GM13977 (cell line): ENCODE measurements at regions not wholly inside any gene's neighbourhood (a gene's known extent, or its start where the extent isn't known, plus 50 kb on each side); places are given as distances from the start of the nearest gene placed in this dataset.

ENCODE experiments used
- DNase-seq: peaks from one replicate; pipeline ENCODE4 v3.0.0; 2012; ENCODE audit warnings: low spot score
- CTCF ChIP-seq: IDR thresholded peaks from 2 replicates; pipeline ENCODE4 v1.5.1; 2012; ENCODE audit warnings: mild to moderate bottlenecking, control low read depth; ENCODE audit not compliant: insufficient read depth; ENCODE audit errors: extremely low read depth, missing control alignments
- in situ Hi-C: fragments of 300-500 bp; cut with MboI; formaldehyde crosslinking; loops from one replicate; pipeline ENCODE4 v1.12.0; 2022; ENCODE audit warnings: low sequenced_read_pairs, low pct_unique_long_range_greater_than_20kb, mixed read lengths, inconsistent platforms; ENCODE audit not compliant: unreplicated experiment

- in situ Hi-C loops: no loop called here
- TF ChIP-seq CTCF: no peak
- DNase-seq: no peak
Measured at GRCh38 chr11:28835790-28836189, 727.6 kb downstream of the METTL15 start.

GRCh38 chr11:28835317-28835716 lies 727.1 kb downstream of the METTL15 start:
- no peak for TF ChIP-seq CTCF
- in situ Hi-C loops: no loop called here
- no peak for DNase-seq

GRCh38 chr11:28834877-28835276 lies 726.7 kb downstream of the METTL15 start:
- no peak for DNase-seq
- in situ Hi-C loops: no loop called here
- no peak for TF ChIP-seq CTCF

- no peak for TF ChIP-seq CTCF
- no peak for DNase-seq
- in situ Hi-C loops: no loop called here
Measured at GRCh38 chr11:28833670-28834069, 725.5 kb downstream of the METTL15 start.

- in situ Hi-C loops: no loop called here
- TF ChIP-seq CTCF: no peak
- DNase-seq: no peak
Measured at GRCh38 chr11:28833169-28833568, 725.0 kb downstream of the METTL15 start.

- in situ Hi-C loops: no loop called here
- no peak for TF ChIP-seq CTCF
- DNase-seq: no peak
Measured at GRCh38 chr11:28826807-28827206, 718.6 kb downstream of the METTL15 start.

GRCh38 chr11:28822576-28822975 lies 714.4 kb downstream of the METTL15 start:
- no peak for DNase-seq
- in situ Hi-C loops: no loop called here
- TF ChIP-seq CTCF: no peak
